ENCODE measurements at regions not wholly inside any gene's neighbourhood (a gene's known extent, or its start where the extent isn't known, plus 50 kb on each side); places are given as distances from the start of the nearest gene placed in this dataset.

GRCh38 chr9:115717298-115717697 is 436.3 kb upstream of the PAPPA start:
- Mint-ChIP-seq H3K27ac (no peak overlapping the region), H3K4me1 (no peaks in the 10 kb centered on the region), H3K4me3 (no peak overlapping the region), H3K9me3 (peaks cover 3% of the 10 kb centered on the region), H3K36me3 (no peaks in the 10 kb centered on the region), H3K27me3 (no peaks in the 10 kb centered on the region)
- no peak for ATAC-seq

- no peaks in the 10 kb centered on the region for H3K9me3 Mint-ChIP-seq
- no peaks in the 10 kb centered on the region for H3K4me1 Mint-ChIP-seq
- no peaks in the 10 kb centered on the region for H3K36me3 Mint-ChIP-seq
- no peaks in the 10 kb centered on the region for H3K27me3 Mint-ChIP-seq
- ATAC-seq, result no peak
- H3K27ac Mint-ChIP-seq, result no peak overlapping the region
- no peak overlapping the region for H3K4me3 Mint-ChIP-seq
Observed at GRCh38 chr9:115717711-115718173, 435.8 kb upstream of the PAPPA start.

DNA sequence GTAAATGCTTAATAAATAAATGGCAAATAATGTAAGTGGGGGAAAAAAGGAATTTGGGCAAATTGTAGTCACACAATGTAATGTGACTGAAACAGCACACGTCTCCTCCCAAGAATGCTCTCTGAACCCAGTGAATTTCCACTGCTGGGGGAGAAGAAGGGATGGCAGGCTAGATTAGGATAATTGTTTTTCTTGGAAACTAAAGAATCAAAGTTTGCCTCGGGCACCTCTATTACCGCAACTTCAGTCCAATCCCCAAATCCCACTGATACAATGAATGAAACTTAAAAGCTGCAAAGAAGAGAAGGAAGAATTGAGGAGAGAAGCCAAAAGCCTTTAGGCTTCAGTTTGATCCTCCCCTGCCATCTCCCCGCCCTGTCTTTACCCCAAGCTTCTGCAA is 423.2 kb upstream of the PAPPA start:
- Mint-ChIP-seq H3K9me3 (peaks cover 19% of the 10 kb centered on the region), H3K36me3 (no peaks in the 10 kb centered on the region), H3K4me1 (no peaks in the 10 kb centered on the region), H3K4me3 (no peak overlapping the region), H3K27ac (no peak overlapping the region), H3K27me3 (no peaks in the 10 kb centered on the region)
- ATAC-seq, result no peak

DNA sequence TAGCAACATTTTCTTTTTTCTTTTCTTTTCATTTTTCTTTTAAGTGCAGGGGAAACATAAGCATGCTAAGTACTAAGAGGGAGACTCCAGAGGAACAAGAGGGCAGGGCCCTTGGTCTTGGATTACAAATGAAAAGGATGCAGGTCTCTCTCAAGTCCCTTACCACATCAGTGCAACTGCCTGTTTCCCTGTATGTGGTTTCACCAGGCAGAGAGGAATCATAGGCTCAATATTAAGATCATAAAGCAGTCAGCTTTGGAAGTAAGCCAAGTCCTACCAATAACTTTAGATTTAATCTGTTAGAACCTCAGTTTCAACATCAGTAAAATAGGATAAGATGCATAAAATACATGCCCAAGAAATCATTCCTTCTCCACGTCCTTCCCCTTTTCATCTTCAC is 422.7 kb upstream of the PAPPA start:
- no peaks in the 10 kb centered on the region for H3K4me1 Mint-ChIP-seq
- H3K27me3 Mint-ChIP-seq, result no peaks in the 10 kb centered on the region
- ATAC-seq, result no peak
- no peak overlapping the region for H3K27ac Mint-ChIP-seq
- H3K4me3 Mint-ChIP-seq, result no peak overlapping the region
- peaks cover 19% of the 10 kb centered on the region for H3K9me3 Mint-ChIP-seq
- H3K36me3 Mint-ChIP-seq, result no peaks in the 10 kb centered on the region

GRCh38 chr9:115733318-115734110 is 420.1 kb upstream of the PAPPA start:
- ATAC-seq, result no peak
- Mint-ChIP-seq H3K36me3 (no peaks in the 10 kb centered on the region), H3K4me3 (no peak overlapping the region), H3K27me3 (no peaks in the 10 kb centered on the region), H3K27ac (no peak overlapping the region), H3K9me3 (peaks cover 11% of the 10 kb centered on the region), H3K4me1 (no peaks in the 10 kb centered on the region)

DNA sequence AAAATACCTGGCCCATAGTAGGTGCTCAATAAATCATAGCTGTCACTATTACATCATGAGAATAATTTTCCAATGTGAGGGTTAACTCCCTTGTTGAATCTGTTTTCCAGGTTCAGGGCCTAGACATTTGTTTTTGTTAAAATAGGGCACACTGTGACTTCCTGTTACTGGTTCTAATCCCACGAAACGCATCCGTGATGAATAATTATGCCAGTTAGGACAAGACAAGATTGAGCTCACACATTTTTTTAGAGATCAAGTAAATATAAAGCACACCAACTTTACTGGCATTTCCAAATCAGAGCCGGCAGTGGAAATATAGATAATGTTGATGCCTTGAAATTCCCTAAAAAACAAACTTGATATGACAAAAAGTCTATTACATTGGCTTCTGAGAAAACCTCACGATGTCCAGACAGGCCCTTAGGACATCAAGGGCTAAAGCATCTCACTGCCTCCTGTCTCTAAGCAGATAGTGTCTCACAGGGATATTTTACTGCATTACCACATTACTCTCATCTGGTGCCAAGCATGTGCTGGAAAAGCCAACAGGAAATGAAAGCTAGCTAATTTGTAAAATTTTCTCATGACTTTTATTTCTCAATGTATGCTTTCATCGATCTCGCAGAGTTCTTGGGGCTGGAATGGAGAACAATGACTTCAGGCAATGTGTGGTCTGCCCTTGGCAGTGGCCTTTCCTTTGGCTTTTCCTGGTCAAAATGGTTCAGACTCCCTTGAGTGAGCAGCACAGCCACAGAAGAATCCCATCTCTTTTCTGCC is 414.3 kb upstream of the PAPPA start:
- H3K4me3 Mint-ChIP-seq, result no peak overlapping the region
- H3K4me1 Mint-ChIP-seq, result no peaks in the 10 kb centered on the region
- ATAC-seq, result no peak
- peaks cover 3% of the 10 kb centered on the region for H3K9me3 Mint-ChIP-seq
- no peak overlapping the region for H3K27ac Mint-ChIP-seq
- no peaks in the 10 kb centered on the region for H3K27me3 Mint-ChIP-seq
- no peaks in the 10 kb centered on the region for H3K36me3 Mint-ChIP-seq

DNA sequence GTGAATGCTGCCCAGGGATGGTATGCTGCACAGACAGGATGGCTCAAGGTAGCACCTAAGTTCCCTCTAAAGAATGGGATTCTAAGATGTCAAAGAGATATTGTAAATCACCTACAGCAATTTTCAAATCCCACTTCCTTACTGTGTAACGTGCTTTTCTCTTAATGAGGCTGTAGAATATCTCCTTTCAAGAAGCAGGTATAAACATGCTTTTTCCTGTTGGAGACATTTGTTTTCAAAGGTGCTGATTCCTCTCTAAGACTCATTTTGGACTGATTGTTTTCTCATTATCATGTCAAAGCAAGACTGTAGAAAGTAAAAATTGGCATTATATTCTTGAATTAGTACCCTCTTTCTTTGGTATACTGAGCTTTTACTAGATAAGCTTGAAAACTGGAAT is 412.6 kb upstream of the PAPPA start:
- ATAC-seq, result no peak
- Mint-ChIP-seq H3K27me3 (no peaks in the 10 kb centered on the region), H3K27ac (no peak overlapping the region), H3K4me3 (no peak overlapping the region), H3K9me3 (no peaks in the 10 kb centered on the region), H3K4me1 (no peaks in the 10 kb centered on the region), H3K36me3 (no peaks in the 10 kb centered on the region)

- Mint-ChIP-seq H3K4me1 (no peaks in the 10 kb centered on the region), H3K27ac (no peak overlapping the region), H3K27me3 (no peaks in the 10 kb centered on the region), H3K9me3 (no peaks in the 10 kb centered on the region), H3K4me3 (no peak overlapping the region), H3K36me3 (no peaks in the 10 kb centered on the region)
- ATAC-seq, result no peak
Observed at GRCh38 chr9:115743709-115744605, 409.6 kb upstream of the PAPPA start.

DNA sequence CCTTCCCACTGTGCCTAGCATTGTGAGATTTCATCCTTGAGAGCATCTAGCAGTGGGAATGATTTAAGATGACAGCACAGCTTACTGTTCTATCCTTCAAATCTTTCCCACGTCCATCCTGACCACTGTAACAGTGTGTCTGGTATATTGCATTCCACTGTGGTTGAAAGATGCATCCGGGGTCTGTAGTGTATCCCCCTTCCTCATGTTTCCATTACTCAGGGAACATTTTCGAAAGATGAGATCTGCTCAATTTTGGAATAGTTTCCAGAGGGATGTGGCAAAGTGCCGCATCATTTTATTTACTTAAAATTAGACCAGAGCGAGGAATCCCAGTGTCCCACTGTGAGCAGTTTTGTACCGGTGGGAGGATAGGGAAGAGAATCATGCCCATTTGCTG is 407.1 kb upstream of the PAPPA start:
- no peak overlapping the region for H3K27ac Mint-ChIP-seq
- no peaks in the 10 kb centered on the region for H3K4me1 Mint-ChIP-seq
- H3K36me3 Mint-ChIP-seq, result no peaks in the 10 kb centered on the region
- H3K9me3 Mint-ChIP-seq, result no peaks in the 10 kb centered on the region
- H3K4me3 Mint-ChIP-seq, result no peak overlapping the region
- no peaks in the 10 kb centered on the region for H3K27me3 Mint-ChIP-seq
- ATAC-seq, result no peak

- no peak overlapping the region for H3K27ac Mint-ChIP-seq
- no peak overlapping the region for H3K4me3 Mint-ChIP-seq
- H3K9me3 Mint-ChIP-seq, result no peaks in the 10 kb centered on the region
- no peak for ATAC-seq
- no peaks in the 10 kb centered on the region for H3K36me3 Mint-ChIP-seq
- H3K27me3 Mint-ChIP-seq, result no peaks in the 10 kb centered on the region
- H3K4me1 Mint-ChIP-seq, result no peaks in the 10 kb centered on the region
Observed at GRCh38 chr9:115747731-115748130, 405.9 kb upstream of the PAPPA start.

GRCh38 chr9:115756736-115757135 is 396.9 kb upstream of the PAPPA start:
- no peaks in the 10 kb centered on the region for H3K4me1 Mint-ChIP-seq
- no peak for ATAC-seq
- H3K9me3 Mint-ChIP-seq, result peaks cover 4% of the 10 kb centered on the region
- no peaks in the 10 kb centered on the region for H3K27me3 Mint-ChIP-seq
- no peak overlapping the region for H3K4me3 Mint-ChIP-seq
- no peaks in the 10 kb centered on the region for H3K36me3 Mint-ChIP-seq
- H3K27ac Mint-ChIP-seq, result no peak overlapping the region

GRCh38 chr9:115757461-115757860 is 396.1 kb upstream of the PAPPA start:
- H3K27me3 Mint-ChIP-seq, result no peaks in the 10 kb centered on the region
- no peak for ATAC-seq
- H3K27ac Mint-ChIP-seq, result no peak overlapping the region
- no peak overlapping the region for H3K4me3 Mint-ChIP-seq
- H3K9me3 Mint-ChIP-seq, result peaks cover 4% of the 10 kb centered on the region
- no peaks in the 10 kb centered on the region for H3K4me1 Mint-ChIP-seq
- no peaks in the 10 kb centered on the region for H3K36me3 Mint-ChIP-seq

DNA sequence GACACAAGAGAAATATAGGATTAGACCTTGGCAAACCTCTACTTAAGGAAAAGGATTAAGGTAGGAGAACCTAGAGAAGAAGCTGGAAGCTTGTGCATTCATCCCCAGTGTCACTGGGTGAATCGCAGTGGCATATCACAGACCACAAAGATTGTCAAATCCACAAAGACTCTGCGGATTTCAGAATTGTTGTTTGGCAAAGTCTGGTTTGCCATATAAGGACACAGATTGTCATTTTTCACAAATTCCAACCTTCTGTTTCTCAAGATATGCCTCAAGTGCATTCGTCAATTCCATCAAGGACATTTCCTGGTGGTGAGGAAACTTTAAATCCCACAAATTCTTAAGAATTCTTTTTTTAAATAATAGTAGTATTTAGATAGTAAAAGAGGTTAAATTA is 395.1 kb upstream of the PAPPA start:
- H3K27me3 Mint-ChIP-seq, result no peaks in the 10 kb centered on the region
- no peak overlapping the region for H3K27ac Mint-ChIP-seq
- no peaks in the 10 kb centered on the region for H3K36me3 Mint-ChIP-seq
- no peak for ATAC-seq
- H3K4me3 Mint-ChIP-seq, result no peak overlapping the region
- H3K9me3 Mint-ChIP-seq, result peaks cover 4% of the 10 kb centered on the region
- H3K4me1 Mint-ChIP-seq, result no peaks in the 10 kb centered on the region

DNA sequence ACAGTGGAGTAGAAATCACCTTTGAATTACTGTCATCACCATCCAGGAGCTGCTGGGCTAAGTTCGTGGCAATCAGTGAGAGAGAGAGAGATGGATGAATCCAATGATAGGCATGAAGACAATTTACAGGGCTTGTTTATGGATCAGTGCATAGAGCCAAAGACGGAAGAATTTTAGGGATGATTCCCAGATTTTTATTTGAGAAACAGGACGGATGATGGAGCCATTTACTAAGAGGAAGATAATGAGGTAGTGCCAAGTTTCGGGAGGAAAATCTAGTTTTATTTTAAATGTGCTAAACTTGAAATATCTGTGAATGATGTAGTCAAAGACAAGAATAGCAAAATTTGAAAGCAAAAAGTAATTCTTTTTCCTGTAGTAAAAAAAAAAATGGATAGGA is 394.2 kb upstream of the PAPPA start:
- Mint-ChIP-seq H3K4me3 (no peak overlapping the region), H3K9me3 (peaks cover 4% of the 10 kb centered on the region), H3K36me3 (no peaks in the 10 kb centered on the region), H3K4me1 (no peaks in the 10 kb centered on the region), H3K27ac (no peak overlapping the region), H3K27me3 (no peaks in the 10 kb centered on the region)
- no peak for ATAC-seq

- H3K27me3 Mint-ChIP-seq, result no peaks in the 10 kb centered on the region
- no peak overlapping the region for H3K4me3 Mint-ChIP-seq
- ATAC-seq, result no peak
- H3K9me3 Mint-ChIP-seq, result no peaks in the 10 kb centered on the region
- no peaks in the 10 kb centered on the region for H3K36me3 Mint-ChIP-seq
- H3K27ac Mint-ChIP-seq, result no peak overlapping the region
- no peaks in the 10 kb centered on the region for H3K4me1 Mint-ChIP-seq
Observed at GRCh38 chr9:115764645-115765044, 388.9 kb upstream of the PAPPA start.

All from stimulated activated memory B cell treated with anti-CD40 and anti-IgM and Interleukin-4, amounts not matched to agents 10 μg/mL and 1 μg/mL and 100 μg/mL, for 72 hours (primary cell).